WTC11 (cell line): ENCODE measurements at regions not wholly inside any gene's neighbourhood (a gene's known extent, or its start where the extent isn't known, plus 50 kb on each side); places are given as distances from the start of the nearest gene placed in this dataset.

ENCODE experiments used
- ATAC-seq: fragments of 200-7000 bp; cut with Tn5 transposase; 2 replicates; pipeline ENCODE4 v1.10.0; 2021; ENCODE audit warnings: mild to moderate bottlenecking, moderate library complexity
- CTCF ChIA-PET: fragments of 300-600 bp; sonication (Branson Sonifier 250); formaldehyde crosslinking; loops from one replicate; lab custom pipeline; 2021; ENCODE audit warnings: antibody characterized with exemption; lab: Charles Lee
- POLR2A ChIA-PET: fragments of 350-600 bp; sonication (Branson Sonifier 250); formaldehyde crosslinking; loops from one replicate; lab custom pipeline; 2021; ENCODE audit warnings: antibody characterized with exemption; lab: Charles Lee
- DNase-seq: peaks from one replicate; pipeline ENCODE4 v3.0.0; 2021; ENCODE audit warnings: low spot score
- H3K27ac Mint-ChIP-seq: 2 replicates; pipeline ENCODE4 v1.8.0; 2021; ENCODE audit warnings: mixed read lengths
- H3K27me3 Mint-ChIP-seq: 2 replicates; pipeline ENCODE4 v1.8.0; 2021; ENCODE audit warnings: low read depth, mild to moderate bottlenecking, moderate library complexity, mixed read lengths
- H3K36me3 Mint-ChIP-seq: 2 replicates; pipeline ENCODE4 v1.8.0; 2021; ENCODE audit warnings: mixed read lengths
- H3K4me1 Mint-ChIP-seq: 2 replicates; pipeline ENCODE4 v1.8.0; 2022; ENCODE audit warnings: mixed read lengths
- H3K4me3 Mint-ChIP-seq: 2 replicates; pipeline ENCODE4 v1.8.0; 2021; ENCODE audit warnings: mild to moderate bottlenecking, moderate library complexity, mixed read lengths
- H3K9me3 Mint-ChIP-seq: 2 replicates; pipeline ENCODE4 v1.8.0; 2021; ENCODE audit warnings: mixed read lengths
- ATF1 ChIP-seq: sonication (generic); formaldehyde crosslinking; IDR thresholded peaks from 2 replicates; pipeline ENCODE4 v1.8.1; 2023; ENCODE audit warnings: mild to moderate bottlenecking, moderate library complexity, missing genetic modification reagents
- ATF6 ChIP-seq: sonication (generic); formaldehyde crosslinking; IDR thresholded peaks from 2 replicates; pipeline ENCODE4 v1.8.1; 2023; ENCODE audit warnings: mild to moderate bottlenecking, missing genetic modification reagents
- CBFB ChIP-seq: sonication (generic); formaldehyde crosslinking; IDR thresholded peaks from 2 replicates; pipeline ENCODE4 v1.8.1; 2022; ENCODE audit warnings: mild to moderate bottlenecking, low read depth, missing genetic modification reagents
- CREB1 ChIP-seq: sonication (generic); formaldehyde crosslinking; IDR thresholded peaks from 2 replicates; pipeline ENCODE4 v1.8.0; 2023; ENCODE audit warnings: mild to moderate bottlenecking, missing genetic modification reagents
- CTCF ChIP-seq: fragments of 200-600 bp; IDR thresholded peaks from 2 replicates; pipeline ENCODE4 v1.8.0; 2022; ENCODE audit warnings: antibody characterized with exemption
- EMX1 ChIP-seq: fragments of 250-450 bp; sonication (Bioruptor Pico); IDR thresholded peaks from 2 replicates; pipeline ENCODE4 v1.8.0; 2021; ENCODE audit warnings: mild to moderate bottlenecking
- FOXP4 ChIP-seq: sonication (generic); formaldehyde crosslinking; IDR thresholded peaks from 2 replicates; pipeline ENCODE4 v1.8.0; 2022; ENCODE audit warnings: mild to moderate bottlenecking, missing genetic modification reagents
- HMGA2 ChIP-seq: fragments of 250-450 bp; sonication (Bioruptor Pico); IDR thresholded peaks from 2 replicates; pipeline ENCODE4 v1.4.0; 2021; ENCODE audit warnings: mild to moderate bottlenecking, moderate library complexity
- IRF2 ChIP-seq: sonication (generic); formaldehyde crosslinking; IDR thresholded peaks from 2 replicates; pipeline ENCODE4 v1.8.0; 2022; ENCODE audit warnings: low read depth, missing genetic modification reagents, borderline replicate concordance
- JAZF1 ChIP-seq: fragments of 250-450 bp; sonication (Bioruptor Pico); IDR thresholded peaks from 2 replicates; pipeline ENCODE4 v1.9.0; 2021; ENCODE audit warnings: moderate library complexity, mild to moderate bottlenecking, inconsistent platforms
- NFATC4 ChIP-seq: fragments of 250-450 bp; sonication (Bioruptor Pico); IDR thresholded peaks from 2 replicates; pipeline ENCODE4 v1.9.0; 2021; ENCODE audit warnings: mild to moderate bottlenecking
- NFE2L1 ChIP-seq: sonication (generic); formaldehyde crosslinking; IDR thresholded peaks from 2 replicates; pipeline ENCODE4 v1.8.1; 2023; ENCODE audit warnings: missing genetic modification reagents
- NFYB ChIP-seq: sonication (generic); formaldehyde crosslinking; conservative IDR thresholded peaks from 2 replicates; pipeline ENCODE4 v1.8.0; 2022; ENCODE audit warnings: low read depth, missing genetic modification reagents
- NR3C1 ChIP-seq: sonication (generic); formaldehyde crosslinking; conservative IDR thresholded peaks from 2 replicates; pipeline ENCODE4 v1.8.1; 2023; ENCODE audit warnings: low read depth, mild to moderate bottlenecking, missing genetic modification reagents
- SMAD4 ChIP-seq: sonication (generic); formaldehyde crosslinking; IDR thresholded peaks from 2 replicates; pipeline ENCODE4 v1.8.0; 2022; ENCODE audit warnings: mild to moderate bottlenecking, missing genetic modification reagents
- TCF7 ChIP-seq: sonication (generic); formaldehyde crosslinking; IDR thresholded peaks from 2 replicates; pipeline ENCODE4 v1.8.0; 2022; ENCODE audit warnings: mild to moderate bottlenecking, low read depth, missing genetic modification reagents, moderate library complexity
- TP53 ChIP-seq: sonication (generic); formaldehyde crosslinking; IDR thresholded peaks from 2 replicates; pipeline ENCODE4 v1.8.1; 2023; ENCODE audit warnings: mild to moderate bottlenecking, missing genetic modification reagents
- ZBTB21 ChIP-seq: sonication (generic); formaldehyde crosslinking; IDR thresholded peaks from 2 replicates; pipeline ENCODE4 v1.8.1; 2023; ENCODE audit warnings: mild to moderate bottlenecking, missing genetic modification reagents, borderline replicate concordance
- ZNF138 ChIP-seq: sonication (generic); formaldehyde crosslinking; conservative IDR thresholded peaks from 2 replicates; pipeline ENCODE4 v1.8.1; 2022; ENCODE audit warnings: mild to moderate bottlenecking, moderate library complexity, missing genetic modification reagents
- ZNF232 ChIP-seq: sonication (generic); formaldehyde crosslinking; IDR thresholded peaks from 2 replicates; pipeline ENCODE4 v1.8.0; 2022; ENCODE audit warnings: mild to moderate bottlenecking, missing genetic modification reagents
- ZNF317 ChIP-seq: sonication (generic); formaldehyde crosslinking; IDR thresholded peaks from 2 replicates; pipeline ENCODE4 v1.8.1; 2023; ENCODE audit warnings: low read depth, mild to moderate bottlenecking, moderate library complexity, missing genetic modification reagents, borderline replicate concordance
- ZNF671 ChIP-seq: fragments of 250-450 bp; sonication (Bioruptor Pico); IDR thresholded peaks from 2 replicates; pipeline ENCODE4 v1.8.0; 2021; ENCODE audit warnings: mild to moderate bottlenecking
- TF ChIP-seq, protein P1 (sequence below): sonication (generic); formaldehyde crosslinking; IDR thresholded peaks from 2 replicates; pipeline ENCODE4 v1.8.0; 2022; ENCODE audit warnings: mild to moderate bottlenecking, missing genetic modification reagents
- TF ChIP-seq, protein P2 (sequence below): sonication (generic); formaldehyde crosslinking; IDR thresholded peaks from 2 replicates; pipeline ENCODE4 v1.8.1; 2022; ENCODE audit warnings: low read depth, mild to moderate bottlenecking, moderate library complexity, missing genetic modification reagents, borderline replicate concordance
- TF ChIP-seq, protein P3 (sequence below): sonication (generic); formaldehyde crosslinking; IDR thresholded peaks from 2 replicates; pipeline ENCODE4 v1.8.1; 2023; ENCODE audit warnings: mild to moderate bottlenecking, missing genetic modification reagents

GRCh38 chr6:20024316-20024673 is 187.1 kb downstream of the ID4 start:
- ChIA-PET CTCF (no interaction called here), POLR2A (no interaction called here)
- H3K27me3 Mint-ChIP-seq: no peaks in the 10 kb centered on the region; the same call in 1 of the 2 replicates
- peaks cover 10% of the 10 kb centered on the region for H3K4me1 Mint-ChIP-seq
- TF ChIP-seq ZNF232 (CRISPR knock-in tag) (no peak), NFATC4 (CRISPR knock-in tag) (no peak), ZNF138 (CRISPR knock-in tag) (no peak), JAZF1 (no peak), FOXP4 (CRISPR knock-in tag) (no peak)
- TF ChIP-seq, protein P1, sequence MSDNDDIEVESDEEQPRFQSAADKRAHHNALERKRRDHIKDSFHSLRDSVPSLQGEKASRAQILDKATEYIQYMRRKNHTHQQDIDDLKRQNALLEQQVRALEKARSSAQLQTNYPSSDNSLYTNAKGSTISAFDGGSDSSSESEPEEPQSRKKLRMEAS: no peak
- DNase-seq (no peak), ATAC-seq (no peak)
- H3K27ac Mint-ChIP-seq: no peak overlapping the region
- H3K4me3 Mint-ChIP-seq: no peak overlapping the region
- H3K9me3 Mint-ChIP-seq: peaks cover 8% of the 10 kb centered on the region; the same call in 1 of the 2 replicates
- no peaks in the 10 kb centered on the region for H3K36me3 Mint-ChIP-seq

GRCh38 chr6:20024978-20025377 is 187.3 kb downstream of the MBOAT1 start:
- H3K9me3 Mint-ChIP-seq: peaks cover 8% of the 10 kb centered on the region; the same call in 1 of the 2 replicates
- H3K36me3 Mint-ChIP-seq: no peaks in the 10 kb centered on the region
- H3K27ac Mint-ChIP-seq: no peak overlapping the region
- no peaks in the 10 kb centered on the region; the same call in 1 of the 2 replicates for H3K27me3 Mint-ChIP-seq
- DNase-seq (no peak), ATAC-seq (no peak)
- H3K4me1 Mint-ChIP-seq: peaks cover 10% of the 10 kb centered on the region
- ChIA-PET POLR2A (no interaction called here), CTCF (no interaction called here)
- no peak overlapping the region for H3K4me3 Mint-ChIP-seq
- TF ChIP-seq CTCF: no peak
- TF ChIP-seq SMAD4 (CRISPR knock-in tag): no peak
- no peak for TF ChIP-seq ATF1 (CRISPR knock-in tag)
- no peak for TF ChIP-seq TP53 (CRISPR knock-in tag)

DNA sequence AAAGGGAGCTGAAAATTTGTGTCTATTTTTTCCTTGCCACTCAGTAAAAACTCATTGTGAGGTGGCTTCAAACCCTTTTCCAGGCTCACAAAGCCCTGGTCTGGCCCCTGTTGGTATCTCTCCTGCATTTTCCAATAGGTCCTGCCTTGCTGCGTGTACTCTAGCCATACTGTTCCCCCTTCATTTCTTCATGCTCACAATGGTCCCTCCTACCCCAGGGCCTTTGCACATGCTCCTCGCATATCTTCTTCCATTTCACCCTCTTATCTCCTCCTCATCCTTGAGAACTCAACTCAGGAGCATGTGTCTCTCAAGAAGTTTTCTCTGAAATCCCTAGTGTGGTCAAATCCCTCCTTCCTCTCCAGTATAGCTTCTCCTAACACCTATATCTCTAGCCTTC is 186.6 kb downstream of the MBOAT1 start:
- CTCF ChIA-PET: no interaction called here
- no peaks in the 10 kb centered on the region for H3K36me3 Mint-ChIP-seq
- POLR2A ChIA-PET: no interaction called here
- no peak overlapping the region for H3K4me3 Mint-ChIP-seq
- no peaks in the 10 kb centered on the region; the same call in 1 of the 2 replicates for H3K27me3 Mint-ChIP-seq
- peaks cover 8% of the 10 kb centered on the region; the same call in 1 of the 2 replicates for H3K9me3 Mint-ChIP-seq
- H3K27ac Mint-ChIP-seq: no peak overlapping the region
- DNase-seq: no peak
- no peak for ATAC-seq
- H3K4me1 Mint-ChIP-seq: peaks cover 10% of the 10 kb centered on the region
- TF ChIP-seq, protein P2, sequence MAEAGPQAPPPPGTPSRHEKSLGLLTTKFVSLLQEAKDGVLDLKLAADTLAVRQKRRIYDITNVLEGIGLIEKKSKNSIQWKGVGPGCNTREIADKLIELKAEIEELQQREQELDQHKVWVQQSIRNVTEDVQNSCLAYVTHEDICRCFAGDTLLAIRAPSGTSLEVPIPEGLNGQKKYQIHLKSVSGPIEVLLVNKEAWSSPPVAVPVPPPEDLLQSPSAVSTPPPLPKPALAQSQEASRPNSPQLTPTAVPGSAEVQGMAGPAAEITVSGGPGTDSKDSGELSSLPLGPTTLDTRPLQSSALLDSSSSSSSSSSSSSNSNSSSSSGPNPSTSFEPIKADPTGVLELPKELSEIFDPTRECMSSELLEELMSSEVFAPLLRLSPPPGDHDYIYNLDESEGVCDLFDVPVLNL (CRISPR knock-in tag): no peak
- TF ChIP-seq NFATC4 (CRISPR knock-in tag) (no peak), ATF1 (CRISPR knock-in tag) (no peak), ATF6 (CRISPR knock-in tag) (no peak), ZBTB21 (CRISPR knock-in tag) (no peak), CREB1 (CRISPR knock-in tag) (no peak), CBFB (CRISPR knock-in tag) (no peak), HMGA2 (CRISPR knock-in tag) (no peak), IRF2 (CRISPR knock-in tag) (no peak), TCF7 (CRISPR knock-in tag) (no peak), NR3C1 (no peak), ZNF671 (CRISPR knock-in tag) (no peak), NFYB (CRISPR knock-in tag) (no peak), NFE2L1 (no peak), EMX1 (CRISPR knock-in tag) (no peak), ZNF317 (CRISPR knock-in tag) (no peak)
- TF ChIP-seq, protein P3, sequence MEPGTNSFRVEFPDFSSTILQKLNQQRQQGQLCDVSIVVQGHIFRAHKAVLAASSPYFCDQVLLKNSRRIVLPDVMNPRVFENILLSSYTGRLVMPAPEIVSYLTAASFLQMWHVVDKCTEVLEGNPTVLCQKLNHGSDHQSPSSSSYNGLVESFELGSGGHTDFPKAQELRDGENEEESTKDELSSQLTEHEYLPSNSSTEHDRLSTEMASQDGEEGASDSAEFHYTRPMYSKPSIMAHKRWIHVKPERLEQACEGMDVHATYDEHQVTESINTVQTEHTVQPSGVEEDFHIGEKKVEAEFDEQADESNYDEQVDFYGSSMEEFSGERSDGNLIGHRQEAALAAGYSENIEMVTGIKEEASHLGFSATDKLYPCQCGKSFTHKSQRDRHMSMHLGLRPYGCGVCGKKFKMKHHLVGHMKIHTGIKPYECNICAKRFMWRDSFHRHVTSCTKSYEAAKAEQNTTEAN: no peak
